ENCODE measurements at regions not wholly inside any gene's neighbourhood (a gene's known extent, or its start where the extent isn't known, plus 50 kb on each side); places are given as distances from the start of the nearest gene placed in this dataset.

DNA sequence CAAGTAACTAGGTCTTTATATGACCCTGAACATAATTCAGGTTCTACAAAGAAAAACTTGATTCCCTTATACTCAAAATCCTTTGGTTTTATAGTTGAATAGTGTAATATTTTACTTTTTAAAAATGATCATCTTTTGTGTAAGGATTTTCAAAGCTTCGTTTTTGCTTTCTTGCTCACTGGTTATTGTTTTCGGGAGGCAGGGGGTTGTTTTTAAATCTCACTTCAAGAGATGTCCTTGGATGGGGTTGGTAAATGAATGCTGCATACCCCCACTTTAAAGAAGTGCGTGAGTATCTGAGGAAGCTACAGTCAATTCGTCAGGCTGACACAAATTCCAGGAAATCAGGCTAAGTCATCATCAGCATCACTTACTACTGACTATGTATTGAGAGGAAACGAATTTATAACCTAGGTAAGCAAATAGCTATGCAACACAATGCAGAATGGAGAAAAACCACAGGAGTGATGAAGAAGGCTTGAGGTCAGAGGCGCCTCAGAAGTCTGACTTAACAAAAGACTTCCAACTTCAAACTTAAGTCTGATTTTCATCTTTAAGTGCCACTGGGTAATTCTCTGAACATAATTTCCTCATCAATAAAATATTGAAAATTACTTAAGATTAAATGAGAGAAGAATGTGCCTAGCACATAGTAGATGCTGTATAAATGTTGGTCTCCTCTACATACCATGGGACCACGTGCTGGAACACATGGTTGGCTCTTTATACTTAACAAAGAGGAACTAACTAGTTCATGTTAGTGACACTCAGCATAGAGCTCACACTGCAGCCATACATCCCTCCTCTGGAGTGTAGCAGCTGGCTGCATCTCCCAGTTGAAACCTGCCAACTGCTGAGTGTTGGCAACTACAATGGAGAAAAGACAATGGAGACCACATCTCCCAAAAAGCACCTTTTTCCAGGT is 106.0 kb upstream of the KIF2A start:
- TF ChIP-seq, protein P1, sequence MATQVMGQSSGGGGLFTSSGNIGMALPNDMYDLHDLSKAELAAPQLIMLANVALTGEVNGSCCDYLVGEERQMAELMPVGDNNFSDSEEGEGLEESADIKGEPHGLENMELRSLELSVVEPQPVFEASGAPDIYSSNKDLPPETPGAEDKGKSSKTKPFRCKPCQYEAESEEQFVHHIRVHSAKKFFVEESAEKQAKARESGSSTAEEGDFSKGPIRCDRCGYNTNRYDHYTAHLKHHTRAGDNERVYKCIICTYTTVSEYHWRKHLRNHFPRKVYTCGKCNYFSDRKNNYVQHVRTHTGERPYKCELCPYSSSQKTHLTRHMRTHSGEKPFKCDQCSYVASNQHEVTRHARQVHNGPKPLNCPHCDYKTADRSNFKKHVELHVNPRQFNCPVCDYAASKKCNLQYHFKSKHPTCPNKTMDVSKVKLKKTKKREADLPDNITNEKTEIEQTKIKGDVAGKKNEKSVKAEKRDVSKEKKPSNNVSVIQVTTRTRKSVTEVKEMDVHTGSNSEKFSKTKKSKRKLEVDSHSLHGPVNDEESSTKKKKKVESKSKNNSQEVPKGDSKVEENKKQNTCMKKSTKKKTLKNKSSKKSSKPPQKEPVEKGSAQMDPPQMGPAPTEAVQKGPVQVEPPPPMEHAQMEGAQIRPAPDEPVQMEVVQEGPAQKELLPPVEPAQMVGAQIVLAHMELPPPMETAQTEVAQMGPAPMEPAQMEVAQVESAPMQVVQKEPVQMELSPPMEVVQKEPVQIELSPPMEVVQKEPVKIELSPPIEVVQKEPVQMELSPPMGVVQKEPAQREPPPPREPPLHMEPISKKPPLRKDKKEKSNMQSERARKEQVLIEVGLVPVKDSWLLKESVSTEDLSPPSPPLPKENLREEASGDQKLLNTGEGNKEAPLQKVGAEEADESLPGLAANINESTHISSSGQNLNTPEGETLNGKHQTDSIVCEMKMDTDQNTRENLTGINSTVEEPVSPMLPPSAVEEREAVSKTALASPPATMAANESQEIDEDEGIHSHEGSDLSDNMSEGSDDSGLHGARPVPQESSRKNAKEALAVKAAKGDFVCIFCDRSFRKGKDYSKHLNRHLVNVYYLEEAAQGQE (IDR thresholded peaks at IDR 0.05; ENCODE audit: insufficient read depth in 1 of 2, low read depth in 2 of 2, low read length in 2 of 2): no peak
- TF ChIP-seq FOXP2 (optimal IDR thresholded peaks at IDR 0.05; ENCODE audit: borderline replicate concordance, extremely low read depth, extremely low read length, insufficient read depth): no peak
- TF ChIP-seq SIN3A (IDR thresholded peaks at IDR 0.05; ENCODE audit: borderline replicate concordance, insufficient read depth, low read length): no peak
- TF ChIP-seq TAF1 (IDR thresholded peaks at IDR 0.05; ENCODE audit: borderline replicate concordance, insufficient read depth, low read length): no peak
- TF ChIP-seq POLR2AphosphoS5 (IDR thresholded peaks at IDR 0.05; ENCODE audit: low read depth, low read length): no peak

DNA sequence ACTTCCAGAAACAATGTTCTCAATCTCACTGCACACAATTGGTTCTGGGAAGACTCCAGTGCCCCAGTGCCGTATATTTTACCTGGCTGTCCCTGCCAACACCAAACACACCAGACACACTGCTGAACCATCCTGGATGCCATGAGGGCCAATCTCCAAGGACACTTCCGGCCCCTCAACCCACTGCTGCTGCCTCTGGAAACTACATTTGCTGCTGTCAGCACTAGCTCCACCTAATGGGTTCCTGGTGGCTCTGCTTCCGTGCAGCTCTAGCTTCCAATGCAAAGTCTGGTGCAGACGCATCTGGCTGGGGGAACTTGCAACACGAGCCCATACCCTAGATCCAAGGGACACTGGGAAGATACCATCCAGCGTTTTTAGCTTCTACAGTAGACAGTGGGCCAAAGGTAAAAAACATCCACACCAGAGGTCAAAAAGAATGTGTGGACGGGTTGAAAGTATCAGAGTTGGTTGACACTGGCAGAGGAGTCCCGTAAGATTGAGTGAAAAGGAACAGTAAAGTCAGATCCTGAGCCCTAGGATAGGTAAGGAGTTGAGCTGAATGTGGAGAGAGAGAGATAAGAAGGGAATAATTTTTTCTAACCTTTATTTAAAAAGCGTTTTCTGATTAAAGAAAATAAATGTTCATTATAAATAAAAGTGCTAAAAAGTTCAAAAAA is 99.7 kb upstream of the KIF2A start:
- TF ChIP-seq, protein P1 (IDR thresholded peaks at IDR 0.05; ENCODE audit: insufficient read depth in 1 of 2, low read depth in 2 of 2, low read length in 2 of 2): no peak
- TF ChIP-seq SIN3A (IDR thresholded peaks at IDR 0.05; ENCODE audit: borderline replicate concordance, insufficient read depth, low read length) (no peak), FOXP2 (optimal IDR thresholded peaks at IDR 0.05; ENCODE audit: borderline replicate concordance, extremely low read depth, extremely low read length, insufficient read depth) (no peak), TAF1 (IDR thresholded peaks at IDR 0.05; ENCODE audit: borderline replicate concordance, insufficient read depth, low read length) (no peak), POLR2AphosphoS5 (IDR thresholded peaks at IDR 0.05; ENCODE audit: low read depth, low read length) (no peak)

DNA sequence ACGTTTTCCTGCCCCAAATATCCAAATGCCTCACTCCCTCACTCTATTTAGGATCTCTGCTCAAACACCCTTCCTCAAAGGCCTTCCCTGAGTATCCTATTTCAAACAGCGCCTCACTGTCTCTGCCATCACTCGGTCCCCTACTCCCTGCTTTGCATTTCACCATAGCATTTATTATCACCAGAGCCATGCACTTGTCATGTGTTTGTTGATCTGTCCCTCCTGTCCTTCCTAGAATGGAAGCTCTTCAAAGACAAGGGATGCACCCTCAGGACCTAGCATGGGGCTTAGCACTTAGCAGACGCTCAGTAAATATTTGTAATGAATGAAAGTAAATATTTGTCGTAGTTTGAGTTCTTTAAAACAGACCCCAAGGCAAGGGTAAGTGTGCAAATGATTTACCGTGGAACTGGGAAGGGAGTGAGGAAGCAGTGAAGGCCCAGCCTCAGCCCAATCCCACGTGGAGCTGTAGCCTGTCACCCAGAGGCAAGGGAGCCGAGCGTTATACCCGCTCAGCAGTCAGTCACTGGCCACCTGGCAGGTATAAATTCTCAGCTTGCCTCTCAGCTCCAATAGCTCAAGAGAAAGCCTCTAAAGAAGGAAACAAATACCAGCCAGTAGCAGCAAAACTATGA is 97.7 kb upstream of the KIF2A start:
- TF ChIP-seq FOXP2 (optimal IDR thresholded peaks at IDR 0.05; ENCODE audit: borderline replicate concordance, extremely low read depth, extremely low read length, insufficient read depth) (no peak), SIN3A (IDR thresholded peaks at IDR 0.05; ENCODE audit: borderline replicate concordance, insufficient read depth, low read length) (no peak), POLR2AphosphoS5 (IDR thresholded peaks at IDR 0.05; ENCODE audit: low read depth, low read length) (no peak), TAF1 (IDR thresholded peaks at IDR 0.05; ENCODE audit: borderline replicate concordance, insufficient read depth, low read length) (no peak)
- TF ChIP-seq, protein P1 (IDR thresholded peaks at IDR 0.05; ENCODE audit: insufficient read depth in 1 of 2, low read depth in 2 of 2, low read length in 2 of 2): no peak

DNA sequence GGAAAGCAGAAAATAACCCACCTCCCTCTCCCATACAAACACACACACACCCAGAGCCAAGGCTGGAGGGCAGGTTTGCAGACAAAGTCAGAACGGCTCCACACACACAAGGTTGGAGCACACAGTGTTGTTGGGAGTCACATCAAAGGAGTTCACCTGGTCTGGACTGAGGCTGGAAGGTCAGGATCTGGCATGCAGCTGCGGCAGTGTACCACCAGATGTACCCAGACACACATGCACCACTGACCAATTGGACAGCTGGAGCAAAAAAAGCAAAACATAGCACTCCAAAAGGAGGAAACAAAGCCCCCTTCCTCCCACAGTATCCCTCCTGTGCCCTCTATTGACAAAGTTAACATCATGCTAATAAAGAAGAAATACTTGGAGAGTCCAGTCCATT is 94.6 kb upstream of the KIF2A start:
- TF ChIP-seq POLR2AphosphoS5 (IDR thresholded peaks at IDR 0.05; ENCODE audit: low read depth, low read length): no peak
- TF ChIP-seq FOXP2 (optimal IDR thresholded peaks at IDR 0.05; ENCODE audit: borderline replicate concordance, extremely low read depth, extremely low read length, insufficient read depth): no peak
- TF ChIP-seq TAF1 (IDR thresholded peaks at IDR 0.05; ENCODE audit: borderline replicate concordance, insufficient read depth, low read length): no peak
- no peak for TF ChIP-seq SIN3A (IDR thresholded peaks at IDR 0.05; ENCODE audit: borderline replicate concordance, insufficient read depth, low read length)
- TF ChIP-seq, protein P1 (IDR thresholded peaks at IDR 0.05; ENCODE audit: insufficient read depth in 1 of 2, low read depth in 2 of 2, low read length in 2 of 2): no peak

Measured in PFSK-1 (cell line).